T-helper 1 cell treated with Interleukin-12 subunit alpha and Interleukin-12 subunit beta and Interleukin-4 antibody, amounts not matched to agents 30 μg/mL and 1 μg/mL, for 36 hours (primary cell): ENCODE measurements at regions not wholly inside any gene's neighbourhood (a gene's known extent, or its start where the extent isn't known, plus 50 kb on each side); places are given as distances from the start of the nearest gene placed in this dataset.
"Not testable (repeated sequence)": the region's sequence is repeated elsewhere in the genome, so short reads cannot be mapped to it uniquely, and the experiment has no call there.

Experiments used
- H3K27ac Mint-ChIP-seq: one replicate; pipeline ENCODE4 v1.8.0; 2021; ENCODE audit warnings: mild to moderate bottlenecking, mixed read lengths
- H3K27me3 Mint-ChIP-seq: one replicate; pipeline ENCODE4 v1.8.0; 2021; ENCODE audit warnings: low read depth, mixed read lengths
- H3K36me3 Mint-ChIP-seq: one replicate; pipeline ENCODE4 v1.8.0; 2021; ENCODE audit warnings: low read depth, mixed read lengths
- H3K4me1 Mint-ChIP-seq: one replicate; pipeline ENCODE4 v1.8.0; 2021; ENCODE audit warnings: low read depth, mixed read lengths
- H3K4me3 Mint-ChIP-seq: one replicate; pipeline ENCODE4 v1.8.0; 2021; ENCODE audit warnings: mild to moderate bottlenecking, moderate library complexity, mixed read lengths
- H3K9me3 Mint-ChIP-seq: one replicate; pipeline ENCODE4 v1.8.0; 2021; ENCODE audit warnings: mixed read lengths

DNA sequence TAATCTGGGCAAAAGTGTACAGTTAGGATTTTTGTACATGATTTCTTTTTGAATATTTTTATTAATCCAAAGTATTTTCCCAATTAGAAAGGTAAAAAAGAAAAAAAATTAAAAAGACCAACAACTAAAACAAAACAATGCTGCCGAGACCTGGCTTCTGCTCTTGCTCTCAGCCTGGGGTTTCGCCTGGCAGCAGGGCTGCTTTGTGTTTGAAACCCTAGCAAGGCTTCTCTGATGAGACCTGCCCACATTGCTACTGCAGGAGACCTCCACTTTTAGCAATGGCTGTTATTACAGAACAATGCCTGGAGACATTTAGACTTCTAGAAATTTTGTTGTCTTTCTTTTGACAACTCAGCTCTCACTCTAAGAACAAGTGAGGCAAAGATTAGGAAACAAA lies 1153.0 kb upstream of the TMEM132C start:
- Mint-ChIP-seq H3K27ac (no peak overlapping the region), H3K36me3 (no peaks in the 10 kb centered on the region), H3K27me3 (peaks cover 9% of the 10 kb centered on the region), H3K9me3 (no peaks in the 10 kb centered on the region), H3K4me3 (no peak overlapping the region), H3K4me1 (no peaks in the 10 kb centered on the region)

DNA sequence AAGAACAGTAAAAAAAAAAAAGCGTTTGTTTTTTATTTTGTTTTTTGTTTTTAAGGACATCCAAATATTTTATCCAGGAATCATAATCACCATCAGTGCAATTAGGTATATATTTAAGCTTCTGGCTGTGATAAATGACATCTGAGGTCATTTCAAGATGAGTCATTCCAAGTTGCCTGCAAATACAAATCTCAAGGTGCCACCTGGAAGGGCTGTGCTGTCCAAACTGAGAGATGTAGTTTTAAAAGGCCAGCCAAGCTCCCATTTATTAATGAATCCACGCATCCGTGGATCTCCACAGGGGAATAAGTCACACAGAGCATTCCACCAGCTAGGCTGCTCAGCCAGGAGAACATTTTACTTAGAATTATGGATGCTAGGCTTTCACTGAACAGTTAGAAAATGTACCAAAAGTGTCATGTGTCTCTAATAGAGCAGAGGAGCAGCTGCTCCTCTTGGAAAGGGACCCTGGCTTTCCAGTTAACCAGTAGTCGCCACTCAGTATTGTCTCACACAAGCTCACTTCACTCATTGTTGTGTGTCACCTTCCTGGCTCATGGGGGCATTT lies 1151.4 kb upstream of the TMEM132C start:
- no peak overlapping the region for H3K27ac Mint-ChIP-seq
- no peaks in the 10 kb centered on the region for H3K9me3 Mint-ChIP-seq
- H3K4me1 Mint-ChIP-seq: no peaks in the 10 kb centered on the region
- peaks cover 9% of the 10 kb centered on the region for H3K27me3 Mint-ChIP-seq
- no peak overlapping the region for H3K4me3 Mint-ChIP-seq
- H3K36me3 Mint-ChIP-seq: no peaks in the 10 kb centered on the region

DNA sequence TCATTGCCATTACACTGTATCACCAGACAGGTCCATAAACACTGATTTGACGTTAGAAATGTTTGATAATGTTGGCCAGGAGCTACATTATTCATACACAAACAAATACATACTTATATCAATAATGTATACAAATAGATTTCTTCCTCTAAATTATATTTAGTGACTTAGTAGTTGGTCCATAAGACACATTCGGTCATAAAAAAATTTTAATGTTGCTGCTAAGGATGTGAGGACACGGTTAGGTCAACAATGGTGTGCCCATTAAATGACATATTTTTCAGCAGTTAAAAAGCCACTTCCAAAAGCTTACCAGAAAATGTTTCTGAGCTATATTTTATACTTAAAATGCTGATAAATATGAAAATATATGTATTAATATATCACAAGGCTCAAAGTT lies 1148.7 kb upstream of the TMEM132C start:
- no peaks in the 10 kb centered on the region for H3K36me3 Mint-ChIP-seq
- H3K27ac Mint-ChIP-seq: no peak overlapping the region
- H3K4me3 Mint-ChIP-seq: no peak overlapping the region
- peaks cover 9% of the 10 kb centered on the region for H3K27me3 Mint-ChIP-seq
- H3K9me3 Mint-ChIP-seq: no peaks in the 10 kb centered on the region
- H3K4me1 Mint-ChIP-seq: peaks cover 2% of the 10 kb centered on the region

DNA sequence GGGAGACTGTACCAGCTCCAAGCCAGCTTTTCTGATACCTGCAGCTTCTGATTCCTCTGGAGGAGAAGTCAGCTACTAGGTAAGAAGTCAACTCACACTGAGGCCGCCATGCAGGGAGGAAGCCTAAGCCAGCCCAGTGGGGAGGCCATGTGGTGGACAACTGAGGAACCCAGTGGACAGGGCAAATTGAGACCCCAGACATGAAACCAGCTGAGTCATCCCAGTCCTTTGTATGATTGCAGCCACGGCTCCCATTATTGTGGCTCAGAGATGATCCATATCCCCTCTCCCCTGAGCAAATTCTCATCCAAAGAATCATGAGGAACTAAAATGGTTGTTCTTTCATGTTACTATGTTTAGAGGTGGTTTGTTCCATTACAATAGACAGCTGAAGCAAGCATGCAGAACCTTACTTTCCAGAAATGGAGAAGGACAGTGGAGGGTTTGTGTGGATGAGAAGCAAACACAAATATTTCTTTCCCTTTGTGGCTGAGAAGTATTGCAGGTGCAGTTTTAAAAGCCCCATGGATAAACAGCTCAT lies 1147.3 kb upstream of the TMEM132C start:
- Mint-ChIP-seq H3K4me1 (peaks cover 2% of the 10 kb centered on the region), H3K36me3 (no peaks in the 10 kb centered on the region), H3K27ac (no peak overlapping the region), H3K9me3 (no peaks in the 10 kb centered on the region), H3K4me3 (no peak overlapping the region), H3K27me3 (peaks cover 9% of the 10 kb centered on the region)

DNA sequence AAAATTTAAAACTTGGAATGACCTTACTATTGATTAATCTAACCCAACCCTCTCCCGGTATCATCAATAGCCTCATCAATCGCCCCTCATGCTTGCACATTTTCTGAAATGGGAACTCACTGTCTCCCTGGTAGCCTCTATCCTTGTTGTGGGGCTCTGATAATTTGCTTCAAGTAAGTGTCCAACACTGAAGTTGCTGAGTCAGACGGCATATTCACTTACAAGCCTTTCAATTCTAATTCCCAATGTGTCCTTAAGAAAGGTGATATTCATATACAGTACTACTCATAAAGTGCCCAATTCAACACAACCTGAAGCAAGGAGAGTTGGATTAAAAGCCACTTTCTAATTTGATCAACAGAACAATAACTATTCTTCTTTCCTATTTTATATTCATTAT lies 1146.1 kb upstream of the TMEM132C start:
- Mint-ChIP-seq H3K27ac (no peak overlapping the region), H3K27me3 (peaks cover 9% of the 10 kb centered on the region), H3K9me3 (no peaks in the 10 kb centered on the region), H3K4me3 (no peak overlapping the region), H3K36me3 (no peaks in the 10 kb centered on the region), H3K4me1 (peaks cover 9% of the 10 kb centered on the region)

DNA sequence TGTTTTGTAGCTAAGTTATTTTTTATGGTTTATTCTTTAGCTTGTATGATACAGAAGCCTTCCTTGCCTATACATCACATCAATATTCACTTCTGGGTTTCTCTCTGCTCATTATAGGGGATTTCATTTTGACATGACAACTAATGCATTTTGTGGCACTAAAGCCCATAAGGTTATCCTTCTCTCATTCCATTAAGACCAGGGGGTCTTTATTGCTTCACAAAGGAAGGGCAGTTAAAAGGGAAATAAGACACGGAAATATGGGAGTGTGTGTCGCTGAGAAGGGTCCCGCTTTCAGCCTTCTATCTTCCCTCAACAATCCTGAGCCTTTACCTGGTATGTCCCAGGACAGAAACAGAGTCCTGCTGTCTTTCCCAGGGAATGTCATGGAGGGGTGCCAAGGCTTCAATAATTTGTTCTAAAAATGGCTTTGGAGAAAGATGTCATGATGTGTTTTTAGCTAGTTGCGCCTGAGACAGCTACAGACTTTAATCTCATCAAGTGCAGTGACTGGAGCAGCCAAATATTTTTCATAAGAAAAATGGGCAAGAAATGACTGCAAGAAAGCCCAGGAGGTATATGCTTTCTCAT lies 1145.4 kb upstream of the TMEM132C start:
- peaks cover 4% of the 10 kb centered on the region for H3K27me3 Mint-ChIP-seq
- H3K36me3 Mint-ChIP-seq: no peaks in the 10 kb centered on the region
- H3K4me1 Mint-ChIP-seq: peaks cover 15% of the 10 kb centered on the region
- H3K27ac Mint-ChIP-seq: no peak overlapping the region
- H3K4me3 Mint-ChIP-seq: no peak overlapping the region
- no peaks in the 10 kb centered on the region for H3K9me3 Mint-ChIP-seq

DNA sequence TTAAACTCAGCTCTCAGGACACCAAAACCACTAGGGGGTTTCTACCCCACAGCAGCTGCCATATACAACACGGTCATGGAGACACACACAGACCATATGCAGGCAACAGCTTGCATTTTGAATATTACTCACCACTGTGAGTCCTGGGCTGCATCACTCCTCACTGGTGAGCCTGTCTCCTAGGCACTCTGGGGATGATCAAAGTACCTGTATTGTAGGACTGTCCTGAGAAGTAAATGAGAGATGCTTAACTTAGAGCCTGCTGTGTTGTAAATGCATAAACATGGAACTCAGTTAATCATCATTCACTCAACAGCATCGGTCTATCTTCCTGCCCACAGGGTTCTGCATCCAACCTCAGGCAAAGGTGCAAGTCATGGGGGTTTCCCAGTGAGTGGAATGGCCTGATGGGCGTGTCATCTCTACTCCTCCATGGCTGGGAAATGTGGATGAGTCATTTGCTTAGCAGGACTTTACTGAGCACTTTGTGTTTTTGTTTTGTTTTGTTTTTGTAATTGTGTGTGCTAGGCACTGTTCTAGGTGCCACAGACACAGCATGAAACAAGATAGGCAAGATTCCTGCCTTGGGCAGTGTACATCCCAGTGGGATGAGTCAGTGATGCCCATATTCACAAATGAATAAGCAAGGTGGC lies 1141.2 kb upstream of the TMEM132C start:
- Mint-ChIP-seq H3K4me1 (peaks cover 15% of the 10 kb centered on the region), H3K27ac (peak overlapping the region; percentile 70), H3K4me3 (peak overlapping the region; percentile 37), H3K36me3 (no peaks in the 10 kb centered on the region), H3K9me3 (no peaks in the 10 kb centered on the region), H3K27me3 (peaks cover 9% of the 10 kb centered on the region)

DNA sequence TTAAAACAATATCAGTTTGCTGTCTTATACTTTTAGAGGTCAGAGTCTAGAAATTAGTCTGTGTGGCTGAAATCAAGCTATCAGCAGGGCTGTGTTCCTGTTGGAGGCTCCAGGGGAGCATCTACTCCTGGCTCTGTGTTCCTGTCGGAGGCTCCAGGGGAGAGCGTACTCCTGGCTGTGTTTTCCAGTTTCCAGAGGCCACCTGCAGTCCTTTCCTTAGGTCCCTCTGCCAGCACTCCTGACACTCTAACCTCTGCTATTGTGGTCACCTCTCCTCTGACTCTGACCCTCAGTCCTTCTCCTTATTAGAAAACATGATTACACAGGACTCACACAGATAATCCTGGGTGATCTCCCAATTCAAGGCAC lies 1140.7 kb upstream of the TMEM132C start:
- no peak overlapping the region for H3K4me3 Mint-ChIP-seq
- H3K36me3 Mint-ChIP-seq: no peaks in the 10 kb centered on the region
- peaks cover 15% of the 10 kb centered on the region for H3K4me1 Mint-ChIP-seq
- H3K9me3 Mint-ChIP-seq: no peaks in the 10 kb centered on the region
- peak overlapping the region; percentile 70 for H3K27ac Mint-ChIP-seq
- H3K27me3 Mint-ChIP-seq: peaks cover 11% of the 10 kb centered on the region

DNA sequence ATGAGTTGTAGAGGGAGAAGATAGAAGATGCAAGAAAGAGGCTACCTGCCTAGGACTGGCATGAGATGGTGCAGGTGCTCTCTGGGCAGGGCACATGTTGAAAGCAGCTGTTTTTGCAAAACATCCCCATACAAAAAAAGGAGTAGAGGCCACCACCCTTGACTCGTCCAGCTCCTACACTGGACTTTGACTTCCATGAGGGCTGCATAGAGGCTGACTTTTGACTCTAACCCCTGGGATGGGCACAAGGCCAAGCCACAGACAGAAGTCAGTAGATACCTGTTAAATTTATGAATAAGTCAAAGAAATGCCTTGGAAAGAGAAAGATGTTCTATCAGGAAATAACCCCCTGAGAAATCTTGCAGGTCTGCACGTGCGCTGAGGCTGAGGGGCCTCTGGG lies 1139.1 kb upstream of the TMEM132C start:
- peaks cover 12% of the 10 kb centered on the region for H3K4me1 Mint-ChIP-seq
- no peak overlapping the region for H3K27ac Mint-ChIP-seq
- peaks cover 7% of the 10 kb centered on the region for H3K27me3 Mint-ChIP-seq
- no peak overlapping the region for H3K4me3 Mint-ChIP-seq
- H3K9me3 Mint-ChIP-seq: no peaks in the 10 kb centered on the region
- no peaks in the 10 kb centered on the region for H3K36me3 Mint-ChIP-seq

DNA sequence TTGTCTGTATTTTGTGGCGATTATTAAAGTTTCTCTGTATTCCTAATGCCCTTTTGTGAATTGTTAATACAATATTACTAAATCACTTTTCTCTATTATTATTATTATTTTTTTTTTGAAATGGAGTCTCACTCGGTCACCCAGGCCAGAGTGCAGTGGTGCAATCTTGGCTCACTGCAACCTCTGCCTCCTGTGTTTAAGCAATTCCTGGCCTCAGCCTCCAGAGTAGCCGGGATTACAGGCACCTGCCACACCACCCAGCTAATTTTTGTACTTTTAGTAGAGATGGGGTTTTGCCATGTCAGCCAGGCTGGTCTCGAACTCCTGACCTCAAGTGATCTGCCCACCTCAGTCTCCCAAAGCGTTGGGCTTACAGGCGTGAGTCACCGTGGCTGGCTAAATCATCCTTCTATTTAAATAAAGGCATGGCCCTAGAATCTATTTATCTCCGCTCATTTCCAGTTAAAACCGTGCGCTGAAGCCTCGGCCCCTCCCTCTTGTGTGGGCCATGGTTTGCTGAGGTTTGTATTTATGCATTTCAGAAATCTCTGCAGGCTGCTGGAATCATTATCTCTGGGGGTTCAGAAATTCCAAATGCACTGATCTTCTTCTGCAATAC lies 1136.4 kb upstream of the TMEM132C start:
- Mint-ChIP-seq H3K4me1 (peaks cover 8% of the 10 kb centered on the region), H3K36me3 (no peaks in the 10 kb centered on the region), H3K27me3 (peaks cover 7% of the 10 kb centered on the region), H3K9me3 (no peaks in the 10 kb centered on the region), H3K27ac (no peak overlapping the region), H3K4me3 (no peak overlapping the region)

DNA sequence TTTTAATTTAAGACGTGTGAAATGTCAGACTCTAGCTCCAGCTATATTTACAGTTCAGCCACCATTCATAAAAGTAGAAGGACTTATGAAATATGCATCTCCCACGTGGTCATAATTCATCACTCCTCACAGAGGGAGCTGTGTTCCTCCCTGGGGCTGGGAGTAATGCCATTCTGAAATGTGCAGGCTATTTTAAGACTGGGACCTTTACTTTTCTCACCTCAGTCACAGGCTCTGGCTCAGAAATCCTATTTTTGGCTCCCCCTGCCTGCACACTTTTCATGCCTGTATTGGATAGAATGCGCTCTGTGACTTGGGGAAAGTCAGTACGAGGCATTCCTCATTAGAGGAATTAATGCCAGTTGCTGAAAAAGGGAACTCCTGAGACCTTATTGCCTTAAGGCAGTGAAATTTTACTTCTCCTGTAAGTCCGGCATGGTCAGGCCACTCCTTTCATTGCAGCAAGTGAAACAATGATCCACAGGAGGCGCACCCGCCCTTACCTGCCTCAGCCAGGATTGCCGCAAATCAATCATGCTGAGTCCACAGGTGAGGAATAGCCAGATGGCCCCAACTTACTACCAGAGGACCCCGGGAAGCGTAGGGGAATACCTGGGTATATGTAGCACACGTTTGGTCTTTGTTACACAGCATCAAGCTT lies 1133.2 kb upstream of the TMEM132C start:
- no peak overlapping the region for H3K27ac Mint-ChIP-seq
- H3K27me3 Mint-ChIP-seq: peaks cover 11% of the 10 kb centered on the region
- H3K36me3 Mint-ChIP-seq: no peaks in the 10 kb centered on the region
- H3K4me3 Mint-ChIP-seq: no peak overlapping the region
- no peaks in the 10 kb centered on the region for H3K4me1 Mint-ChIP-seq
- no peaks in the 10 kb centered on the region for H3K9me3 Mint-ChIP-seq

DNA sequence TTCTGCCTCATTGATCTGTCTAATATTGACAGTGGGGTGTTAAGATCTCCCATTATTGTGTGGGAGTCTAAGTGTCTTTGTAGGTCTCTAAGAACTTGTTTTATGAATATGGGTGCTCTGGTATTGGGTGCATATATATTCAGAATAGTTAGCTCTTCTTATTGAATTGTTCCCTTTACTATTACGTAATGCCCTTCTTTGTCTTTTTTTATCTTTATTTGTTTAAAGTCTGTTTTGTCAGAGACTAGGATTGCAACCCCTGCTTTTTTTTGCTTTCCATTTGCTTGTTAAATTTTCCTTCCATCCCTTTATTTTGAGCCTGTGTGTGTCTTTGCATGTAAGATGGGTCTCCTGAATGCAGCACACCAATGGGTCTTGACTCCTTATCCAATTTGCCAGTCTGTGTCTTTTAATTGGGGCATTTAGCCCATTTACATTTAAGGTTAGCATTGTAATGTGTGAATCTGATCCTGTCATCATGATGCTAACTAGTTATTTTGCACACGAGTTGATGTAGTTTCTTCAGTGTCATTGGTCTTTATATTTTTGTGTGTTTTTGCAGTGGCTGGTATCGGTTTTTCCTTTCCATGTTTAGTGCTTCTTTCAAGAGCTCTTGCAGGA lies 1126.0 kb upstream of the TMEM132C start:
- not testable (repeated sequence) for H3K4me3 Mint-ChIP-seq, H3K9me3 Mint-ChIP-seq, H3K27ac Mint-ChIP-seq, H3K4me1 Mint-ChIP-seq, H3K36me3 Mint-ChIP-seq
- H3K27me3 Mint-ChIP-seq: peaks cover 31% of the 10 kb centered on the region

DNA sequence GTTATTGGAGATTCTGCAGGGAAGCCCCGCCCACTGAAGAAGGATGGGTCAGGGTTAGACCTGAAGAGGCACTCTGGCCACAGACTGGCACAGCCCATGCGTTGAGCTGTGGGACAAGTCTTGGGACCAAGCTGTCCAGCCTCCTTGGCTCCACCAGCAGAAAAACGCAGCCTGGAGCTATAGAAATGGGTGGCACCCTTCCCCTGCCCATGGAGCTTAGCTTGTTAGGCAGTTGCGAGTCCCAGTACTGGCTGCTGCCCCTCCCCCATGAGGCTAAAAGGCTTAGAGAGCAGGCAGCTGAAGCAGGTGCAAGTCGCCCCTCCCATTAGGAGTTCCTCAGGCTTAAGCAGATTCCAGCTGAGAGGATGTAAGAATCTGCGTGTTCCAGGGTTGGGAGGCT lies 1124.0 kb upstream of the TMEM132C start:
- no peaks in the 10 kb centered on the region for H3K36me3 Mint-ChIP-seq
- no peaks in the 10 kb centered on the region for H3K9me3 Mint-ChIP-seq
- peaks cover 2% of the 10 kb centered on the region for H3K4me1 Mint-ChIP-seq
- peaks cover 31% of the 10 kb centered on the region for H3K27me3 Mint-ChIP-seq
- no peak overlapping the region for H3K4me3 Mint-ChIP-seq
- no peak overlapping the region for H3K27ac Mint-ChIP-seq

DNA sequence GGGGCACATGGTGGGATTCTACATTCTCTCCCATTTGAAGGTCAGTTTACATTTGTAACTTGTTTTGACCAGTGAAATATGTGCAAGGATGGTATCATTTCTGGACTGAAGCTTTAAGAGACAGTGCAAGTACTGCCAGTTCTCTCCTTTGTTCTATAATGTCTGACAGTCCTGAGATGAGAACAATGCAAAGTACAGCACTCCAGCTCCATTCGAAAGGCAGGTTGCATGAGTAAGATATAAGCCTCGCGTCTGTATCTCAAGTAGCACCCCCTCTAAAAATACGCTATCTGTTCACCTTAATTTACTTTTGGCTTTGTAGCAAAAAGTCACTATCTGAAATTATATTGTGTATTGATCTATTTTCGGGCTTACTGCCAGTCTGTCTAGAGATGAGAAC lies 1122.2 kb upstream of the TMEM132C start:
- Mint-ChIP-seq H3K9me3 (no peaks in the 10 kb centered on the region), H3K4me1 (peaks cover 2% of the 10 kb centered on the region), H3K27me3 (peaks cover 19% of the 10 kb centered on the region), H3K4me3 (no peak overlapping the region), H3K36me3 (no peaks in the 10 kb centered on the region), H3K27ac (no peak overlapping the region)
